ENCODE measurements at regions not wholly inside any gene's neighbourhood (a gene's known extent, or its start where the extent isn't known, plus 50 kb on each side); places are given as distances from the start of the nearest gene placed in this dataset.

GRCh38 chr1:195794225-195794624 lies 814.0 kb downstream of the KCNT2 start:
- ATAC-seq: no peak
- no peak for TF ChIP-seq BACH2 (CRISPR knock-in tag; IDR thresholded peaks at IDR 0.05; ENCODE audit: borderline replicate concordance)
- TF ChIP-seq CSRNP3 (CRISPR knock-in tag; IDR thresholded peaks at IDR 0.05): no peak
- no peak for TF ChIP-seq GLIS3 (CRISPR knock-in tag; IDR thresholded peaks at IDR 0.05)
- no peak for TF ChIP-seq PATZ1 (CRISPR knock-in tag; IDR thresholded peaks at IDR 0.05; ENCODE audit: borderline replicate concordance)
- TF ChIP-seq CREB5 (CRISPR knock-in tag; IDR thresholded peaks at IDR 0.05; ENCODE audit: low read depth): no peak
- no peak for TF ChIP-seq ZFP3 (CRISPR knock-in tag; IDR thresholded peaks at IDR 0.05)
- TF ChIP-seq TCF4 (CRISPR knock-in tag; IDR thresholded peaks at IDR 0.05; ENCODE audit: borderline replicate concordance): no peak
- no peak for TF ChIP-seq ISL1 (CRISPR knock-in tag; IDR thresholded peaks at IDR 0.05)
- no peak for TF ChIP-seq RARB (CRISPR knock-in tag; IDR thresholded peaks at IDR 0.05)
- no peak for TF ChIP-seq SNAI2 (CRISPR knock-in tag; IDR thresholded peaks at IDR 0.05)
- no peak for TF ChIP-seq ZNF8 (CRISPR knock-in tag; IDR thresholded peaks at IDR 0.05)
- TF ChIP-seq TOX (CRISPR knock-in tag; IDR thresholded peaks at IDR 0.05; ENCODE audit: borderline replicate concordance): no peak
- TF ChIP-seq OSR1 (CRISPR knock-in tag; IDR thresholded peaks at IDR 0.05): no peak

- no peak for TF ChIP-seq CSDC2 (CRISPR knock-in tag; IDR thresholded peaks at IDR 0.05)
- no peak for ATAC-seq
These were observed 816.4 kb downstream of the KCNT2 start for GRCh38 chr1:195791796-195792195.

- TF ChIP-seq ZNF565 (CRISPR knock-in tag; conservative IDR thresholded peaks at IDR 0.05; ENCODE audit: low read depth) (no peak), ZNF70 (CRISPR knock-in tag; IDR thresholded peaks at IDR 0.05) (no peak), ZFP30 (CRISPR knock-in tag; IDR thresholded peaks at IDR 0.05) (no peak), PPARA (CRISPR knock-in tag; IDR thresholded peaks at IDR 0.05; ENCODE audit: borderline replicate concordance) (no peak), BACH2 (CRISPR knock-in tag; IDR thresholded peaks at IDR 0.05; ENCODE audit: borderline replicate concordance) (no peak), SNAI2 (CRISPR knock-in tag; IDR thresholded peaks at IDR 0.05) (no peak)
- ATAC-seq: no peak
These were observed 817.6 kb downstream of the KCNT2 start for GRCh38 chr1:195790514-195791168.

GRCh38 chr1:195789321-195789720 lies 818.9 kb downstream of the KCNT2 start:
- TF ChIP-seq TSHZ2 (CRISPR knock-in tag; IDR thresholded peaks at IDR 0.05) (no peak), TOX (CRISPR knock-in tag; IDR thresholded peaks at IDR 0.05; ENCODE audit: borderline replicate concordance) (no peak), CSRNP3 (CRISPR knock-in tag; IDR thresholded peaks at IDR 0.05) (no peak), OSR1 (CRISPR knock-in tag; IDR thresholded peaks at IDR 0.05) (no peak), ZFP3 (CRISPR knock-in tag; IDR thresholded peaks at IDR 0.05) (no peak), ZNF8 (CRISPR knock-in tag; IDR thresholded peaks at IDR 0.05) (no peak), ZC3H10 (CRISPR knock-in tag; IDR thresholded peaks at IDR 0.05) (no peak), CSDC2 (CRISPR knock-in tag; IDR thresholded peaks at IDR 0.05) (no peak), PATZ1 (CRISPR knock-in tag; IDR thresholded peaks at IDR 0.05; ENCODE audit: borderline replicate concordance) (no peak), BACH2 (CRISPR knock-in tag; IDR thresholded peaks at IDR 0.05; ENCODE audit: borderline replicate concordance) (no peak), TCF4 (CRISPR knock-in tag; IDR thresholded peaks at IDR 0.05; ENCODE audit: borderline replicate concordance) (no peak), CREB5 (CRISPR knock-in tag; IDR thresholded peaks at IDR 0.05; ENCODE audit: low read depth) (no peak), ZFP30 (CRISPR knock-in tag; IDR thresholded peaks at IDR 0.05) (no peak), RARB (CRISPR knock-in tag; IDR thresholded peaks at IDR 0.05) (no peak), GLIS3 (CRISPR knock-in tag; IDR thresholded peaks at IDR 0.05) (no peak), ZNF70 (CRISPR knock-in tag; IDR thresholded peaks at IDR 0.05) (no peak)
- ATAC-seq: no peak
